K562 (cell line): ENCODE measurements at regions not wholly inside any gene's neighbourhood (a gene's known extent, or its start where the extent isn't known, plus 50 kb on each side); places are given as distances from the start of the nearest gene placed in this dataset.

Experiments
- ATAC-seq: fragments of 200-7000 bp; cut with Tn5 transposase; 3 replicates; pipeline ENCODE4 v1.9.1; 2020; ENCODE audit warnings: moderate library complexity
- BruUV-seq: library from RNA; stranded (reverse); fragments of 400-500 nt; replicated peaks from 2 replicates; lab custom pipeline; 2021; lab: Mats Ljungman, UMichigan
- CTCF ChIA-PET: fragments of 300-600 bp; formaldehyde crosslinking; extraction: SDS; loops from one replicate; lab custom pipeline; 2021; ENCODE audit warnings: low intra/inter-chr PET ratio; lab: Yijun Ruan, JAX
- POLR2A ChIA-PET: fragments of 300-600, 350-650 bp; sonication (Branson Sonifier 250); formaldehyde crosslinking; extraction: SDS; loops from one replicate; lab custom pipeline; 2021; ENCODE audit warnings: antibody characterized with exemption, inconsistent platforms; lab: Yijun Ruan, JAX
- DNase-seq, 4 experiments: peaks; one replicate each; pipeline versions ENCODE4 v3.0.0 to v3.0.0-alpha.2; 2011 to 2018; ENCODE audit warnings: low spot score in 3 of 4, mixed read lengths in 3 of 4; ENCODE audit errors: extremely low read depth in 1 of 4
- FAIRE-seq: peaks from 2 replicates; lab custom pipeline; 2011; peaks lifted over from hg19 to GRCh38; lab: Jason Lieb, UNC
- H2AFZ ChIP-seq: 2 replicates; pipeline ENCODE4 v1.6.0; 2011; ENCODE audit warnings: low read depth, low read length, control low read depth, inconsistent platforms
- H3K27ac ChIP-seq: fragments of 200-600 bp; 3 replicates; pipeline ENCODE4 v1.8.0; 2011; ENCODE audit warnings: low read depth, mild to moderate bottlenecking, control low read depth, inconsistent platforms, low read length, moderate library complexity, mixed read lengths; ENCODE audit errors: extremely low read depth
- H3K27me3 ChIP-seq, 2 experiments: fragments of 300-600 bp in 1 of 2; 2 replicates in 1 of 2; 3 replicates in 1 of 2; pipeline versions ENCODE4 v1.6.0 to v1.8.0; 2011; ENCODE audit warnings: inconsistent platforms in 2 of 2, low read length in 2 of 2, mild to moderate bottlenecking in 1 of 2, mixed read lengths in 1 of 2, moderate library complexity in 1 of 2; ENCODE audit not compliant: control insufficient read depth in 2 of 2, insufficient read depth in 2 of 2
- H3K36me3 ChIP-seq: fragments of 300-600 bp; 3 replicates; pipeline ENCODE4 v1.8.0; 2011; ENCODE audit warnings: mild to moderate bottlenecking, low read length, inconsistent platforms; ENCODE audit not compliant: control insufficient read depth, insufficient read depth
- H3K4me1 ChIP-seq, 2 experiments: fragments of 200-600 bp in 1 of 2; replicated peaks in 1 of 2; 2 replicates in 1 of 2; 3 replicates in 1 of 2; pipeline versions ENCODE4 v1.5.1 to v1.8.0; 2011; ENCODE audit warnings: inconsistent platforms in 2 of 2, low read length in 2 of 2, mild to moderate bottlenecking in 1 of 2, mixed read lengths in 1 of 2, moderate library complexity in 1 of 2; ENCODE audit not compliant: control insufficient read depth in 2 of 2, insufficient read depth in 2 of 2
- H3K4me2 ChIP-seq: 2 replicates; pipeline ENCODE4 v1.6.1; 2011; ENCODE audit warnings: low read length, control low read depth, inconsistent platforms, mixed read lengths; ENCODE audit not compliant: insufficient read depth
- H3K4me3 ChIP-seq: fragments of 200-600 bp; sonication (generic), shearing (Covaris generic); 2 replicates; pipeline ENCODE4 v1.5.1; 2016; ENCODE audit warnings: control low read depth, inconsistent platforms
- H3K79me2 ChIP-seq: fragments of 200-600 bp; 3 replicates; pipeline ENCODE4 v1.8.0; 2011; ENCODE audit warnings: low read length, inconsistent platforms; ENCODE audit not compliant: control insufficient read depth, insufficient read depth
- H3K9ac ChIP-seq, 2 experiments: 2 replicates each; pipeline versions ENCODE4 v1.6.0 to v1.6.1; 2011; ENCODE audit warnings: low read depth in 2 of 2, low read length in 2 of 2, control low read depth in 1 of 2, inconsistent platforms in 1 of 2, mild to moderate bottlenecking in 1 of 2, mixed read lengths in 1 of 2; ENCODE audit not compliant: insufficient read depth in 1 of 2
- H3K9me1 ChIP-seq: one replicate; pipeline ENCODE4 v1.6.0; 2011; ENCODE audit warnings: inconsistent platforms, mild to moderate bottlenecking, low read length, moderate library complexity; ENCODE audit not compliant: control insufficient read depth, insufficient read depth
- H3K9me3 ChIP-seq: replicated peaks from 2 replicates; pipeline ENCODE4 v1.5.1; 2011; ENCODE audit warnings: low read depth, low read length, inconsistent platforms; ENCODE audit not compliant: control insufficient read depth, insufficient read depth
- H4K20me1 ChIP-seq: replicated peaks from 2 replicates; pipeline ENCODE4 v1.6.1; 2011; ENCODE audit warnings: low read length, inconsistent platforms, mixed read lengths; ENCODE audit not compliant: control insufficient read depth, insufficient read depth
- ARID1B ChIP-seq: fragments of 450-650 bp; IDR thresholded peaks from 2 replicates; pipeline ENCODE4 v1.6.1; 2016; ENCODE audit warnings: antibody characterized with exemption, mild to moderate bottlenecking, inconsistent platforms
- GABPA ChIP-seq: fragments of 200-800 bp; sonication (Bioruptor generic); conservative IDR thresholded peaks from 2 replicates; pipeline ENCODE4 v1.6.1; 2016; ENCODE audit warnings: low read depth, missing genetic modification characterization, missing compliant biosample characterization
- KDM1A ChIP-seq, 2 experiments: fragments of 450-650 bp; IDR thresholded peaks; 2 replicates each; pipeline ENCODE4 v1.6.1; 2016; ENCODE audit warnings: mild to moderate bottlenecking in 2 of 2
- KDM5B ChIP-seq: fragments of 200-600 bp; sonication (generic); IDR thresholded peaks from 2 replicates; pipeline ENCODE4 v1.6.1; 2012; ENCODE audit warnings: low read depth, mild to moderate bottlenecking, moderate library complexity, low read length, control low read depth, inconsistent platforms; ENCODE audit not compliant: insufficient replicate concordance
- KLF10 ChIP-seq: fragments of 250-450 bp; sonication (Bioruptor Pico); IDR thresholded peaks from 2 replicates; pipeline ENCODE4 v1.6.1; 2021; ENCODE audit warnings: matching md5 sums
- LEF1 ChIP-seq: fragments of 450-650 bp; IDR thresholded peaks from 2 replicates; pipeline ENCODE4 v1.6.1; 2016; ENCODE audit warnings: mild to moderate bottlenecking
- MAZ ChIP-seq, 2 experiments: fragments of 450-650 bp in 1 of 2; sonication (generic) in 1 of 2; formaldehyde crosslinking; IDR thresholded peaks in 1 of 2; conservative IDR thresholded peaks in 1 of 2; 2 replicates each; pipeline versions ENCODE4 v1.4.0 to v1.5.0; 2020; ENCODE audit warnings: mild to moderate bottlenecking in 1 of 2, missing genetic modification reagents in 1 of 2
- SLC30A9 ChIP-seq: fragments of 250-450 bp; sonication (Bioruptor Pico); IDR thresholded peaks from 2 replicates; pipeline ENCODE4 v1.8.0; 2022; ENCODE audit warnings: mild to moderate bottlenecking, moderate library complexity
- SMARCE1 ChIP-seq: fragments of 450-650 bp; IDR thresholded peaks from 2 replicates; pipeline ENCODE4 v1.7.1; 2016; ENCODE audit warnings: mild to moderate bottlenecking
- THRAP3 ChIP-seq: fragments of 450-650 bp; IDR thresholded peaks from 2 replicates; pipeline ENCODE4 v1.6.1; 2016; ENCODE audit warnings: mild to moderate bottlenecking, inconsistent platforms, borderline replicate concordance
- ZNF561 ChIP-seq: fragments of 450-650 bp; formaldehyde crosslinking; conservative IDR thresholded peaks from 2 replicates; pipeline ENCODE4 v1.4.0; 2020; ENCODE audit warnings: mild to moderate bottlenecking, moderate library complexity
- WGBS: fragments of 100-300 bp; shearing (Covaris generic); methylation state at CpG from one replicate; pipeline ENCODE4 v1.1.6; 2016; ENCODE audit warnings: low coverage, mixed read lengths; ENCODE audit not compliant: insufficient coverage; ENCODE audit errors: missing lambda C conversion rate; 5-methylcytosine and 5-hydroxymethylcytosine counted together
- in situ Hi-C: fragments of 300-500 bp; cut with MboI; formaldehyde crosslinking; loops from 4 replicates; pipeline ENCODE4 v1.15.0; 2018; ENCODE audit warnings: inconsistent platforms, mixed read lengths
- intact Hi-C: fragments of 100-400 bp; cut with micrococcal nuclease; formaldehyde crosslinking; loops from 2 replicates; pipeline ENCODE4 v1.14.2; 2022
- TF ChIP-seq, protein P1 (sequence below): fragments of 450-650 bp; conservative IDR thresholded peaks from 2 replicates; pipeline ENCODE4 v1.6.1; 2016; ENCODE audit warnings: missing genetic modification characterization, low read depth, mild to moderate bottlenecking, control low read depth, missing compliant biosample characterization

DNA sequence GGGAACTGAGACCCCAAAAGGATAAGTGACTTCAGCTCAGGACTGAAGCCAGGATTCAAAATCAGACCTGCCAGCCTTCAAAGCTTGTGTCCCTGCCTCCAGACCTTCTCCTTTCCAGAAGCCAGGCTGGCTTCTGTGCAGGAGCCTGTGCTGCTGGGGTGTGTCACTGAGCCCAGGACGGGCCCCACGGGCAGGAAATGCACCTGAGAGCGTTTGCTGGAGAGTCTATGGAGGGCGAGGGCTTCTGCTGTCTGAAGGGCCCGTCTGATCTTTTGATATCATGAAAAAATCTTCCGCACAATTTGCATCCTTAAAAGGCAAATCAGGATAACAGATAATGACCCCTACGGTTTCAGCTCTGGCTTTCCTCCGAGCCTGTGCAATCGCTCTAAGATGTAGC is 125.4 kb downstream of the FAM43A start (continued):
- TF ChIP-seq GABPA (tag) (no peak), LEF1 (no peak)
- TF ChIP-seq, all 486 proteins: peak for 0

- POLR2A ChIA-PET = interaction anchor here (0.6 kb wide), 1 partner anchor 49 kb away, joined by 3 read pairs; no protein-coding TSS in a partner anchor
- H3K4me1 ChIP-seq = no peaks in the 10 kb centered on the region
- no peaks in the 10 kb centered on the region for H4K20me1 ChIP-seq
- FAIRE-seq (no peak), ATAC-seq (no peak), DNase-seq (no peak)
- H3K4me3 ChIP-seq = no peak overlapping the region
- H3K36me3 ChIP-seq = no peaks in the 10 kb centered on the region
- H3K4me2 ChIP-seq = no peak overlapping the region
- H3K9me1 ChIP-seq = no peaks in the 10 kb centered on the region
- H3K27ac ChIP-seq = no peak overlapping the region
- H3K27me3 ChIP-seq = peaks cover 18 to 53% of the 10 kb centered on the region in 2 experiments; a peak in 4 of 5 replicates
- no peaks in the 10 kb centered on the region for H3K9me3 ChIP-seq
- BruUV-seq = no TSS peak
- CTCF ChIA-PET = no interaction called here
- intact Hi-C loops (no loop called here), in situ Hi-C loops (no loop called here)
- H3K9ac ChIP-seq = no peak overlapping the region
- TF ChIP-seq ZNF561 (CRISPR knock-in tag) (no peak), KLF10 (CRISPR knock-in tag) (no peak), SMARCE1 (no peak)
- H3K79me2 ChIP-seq = no peaks in the 10 kb centered on the region
- WGBS = under 1% methylated on average over 10 of the region's 10 CpGs
- H2AFZ ChIP-seq = no peak overlapping the region
These were observed 126.5 kb downstream of the FAM43A start for GRCh38 chr3:194812176-194812575.

GRCh38 chr3:194814878-194815357 is 129.2 kb downstream of the FAM43A start:
- H3K36me3 ChIP-seq = no peaks in the 10 kb centered on the region
- BruUV-seq = no TSS peak

More at GRCh38 chr3:194814878-194815357, 129.2 kb downstream of the FAM43A start:
- ChIA-PET CTCF (no interaction called here), POLR2A (interaction anchor here (0.6 kb wide), 1 partner anchor 35 kb away, joined by 3 read pairs; no protein-coding TSS in a partner anchor)
- in situ Hi-C loops = no loop called here
- no peak overlapping the region for H3K4me3 ChIP-seq
- H3K27ac ChIP-seq = no peak overlapping the region
- WGBS = 1% methylated on average over 5 of the region's 5 CpGs
- no peaks in the 10 kb centered on the region for H3K9me1 ChIP-seq
- no peak overlapping the region for H3K9ac ChIP-seq
- no peaks in the 10 kb centered on the region for H4K20me1 ChIP-seq
- H3K9me3 ChIP-seq = no peaks in the 10 kb centered on the region
- FAIRE-seq (no peak), DNase-seq (no peak), ATAC-seq (no peak)
- H3K4me1 ChIP-seq = no peaks in the 10 kb centered on the region
- no peak overlapping the region for H3K4me2 ChIP-seq
- H3K79me2 ChIP-seq = no peaks in the 10 kb centered on the region
- no peak for TF ChIP-seq THRAP3
- TF ChIP-seq KDM1A (IDR thresholded peaks at IDR 0.05) = no peak
- TF ChIP-seq MAZ (CRISPR knock-in tag; conservative IDR thresholded peaks at IDR 0.05 in 1 of 2, IDR thresholded peaks at IDR 0.05 in 1 of 2) = no peak
- TF ChIP-seq, protein P1, sequence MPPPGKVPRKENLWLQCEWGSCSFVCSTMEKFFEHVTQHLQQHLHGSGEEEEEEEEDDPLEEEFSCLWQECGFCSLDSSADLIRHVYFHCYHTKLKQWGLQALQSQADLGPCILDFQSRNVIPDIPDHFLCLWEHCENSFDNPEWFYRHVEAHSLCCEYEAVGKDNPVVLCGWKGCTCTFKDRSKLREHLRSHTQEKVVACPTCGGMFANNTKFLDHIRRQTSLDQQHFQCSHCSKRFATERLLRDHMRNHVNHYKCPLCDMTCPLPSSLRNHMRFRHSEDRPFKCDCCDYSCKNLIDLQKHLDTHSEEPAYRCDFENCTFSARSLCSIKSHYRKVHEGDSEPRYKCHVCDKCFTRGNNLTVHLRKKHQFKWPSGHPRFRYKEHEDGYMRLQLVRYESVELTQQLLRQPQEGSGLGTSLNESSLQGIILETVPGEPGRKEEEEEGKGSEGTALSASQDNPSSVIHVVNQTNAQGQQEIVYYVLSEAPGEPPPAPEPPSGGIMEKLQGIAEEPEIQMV (tag) = no peak
- no peak for TF ChIP-seq KDM5B
- no peak for TF ChIP-seq ARID1B
- TF ChIP-seq SLC30A9 (CRISPR knock-in tag) = no peak
- no peak overlapping the region for H2AFZ ChIP-seq
- peaks cover 30 to 68% of the 10 kb centered on the region in 2 experiments; a peak in 4 of 5 replicates for H3K27me3 ChIP-seq
- intact Hi-C loops = no loop called here
